GM23338 (cell line): ENCODE measurements at regions not wholly inside any gene's neighbourhood (a gene's known extent, or its start where the extent isn't known, plus 50 kb on each side); places are given as distances from the start of the nearest gene placed in this dataset.
A peak's percentile ranks its signal among the peaks of the same experiment; 100 is the strongest.
"Not testable (repeated sequence)": the region's sequence is repeated elsewhere in the genome, so short reads cannot be mapped to it uniquely, and the experiment has no call there.

Experiments
- ATAC-seq: fragments of 200-7000 bp; cut with Tn5 transposase; 3 replicates; pipeline ENCODE4 v1.9.1; 2020
- DNase-seq: peaks from one replicate; pipeline ENCODE4 v3.0.0-alpha.2; 2015; ENCODE audit warnings: low spot score
- H2AFZ ChIP-seq: fragments of 200-600 bp; sonication (generic); 2 replicates; pipeline ENCODE4 v1.8.0; 2016; ENCODE audit warnings: antibody characterized with exemption, mild to moderate bottlenecking, moderate library complexity
- H3F3A ChIP-seq: fragments of 200-600 bp; sonication (generic); replicated peaks from 2 replicates; pipeline ENCODE4 v1.8.0; 2017; ENCODE audit warnings: antibody characterized with exemption, mixed run types, low read depth
- H3K27ac ChIP-seq: fragments of 200-600 bp; sonication (generic); 2 replicates; pipeline ENCODE4 v1.6.1; 2016; ENCODE audit warnings: low read depth
- H3K27me3 ChIP-seq: fragments of 200-600 bp; sonication (generic); 2 replicates; pipeline ENCODE4 v1.8.0; 2016; ENCODE audit warnings: mild to moderate bottlenecking, mixed run types, moderate library complexity; ENCODE audit not compliant: insufficient read depth
- H3K36me3 ChIP-seq: fragments of 200-600 bp; sonication (generic); 2 replicates; pipeline ENCODE4 v1.8.0; 2016; ENCODE audit warnings: mild to moderate bottlenecking; ENCODE audit not compliant: insufficient read depth
- H3K4me1 ChIP-seq: fragments of 200-600 bp; sonication (generic); 2 replicates; pipeline ENCODE4 v1.8.0; 2016; ENCODE audit warnings: mild to moderate bottlenecking, moderate library complexity; ENCODE audit not compliant: insufficient read depth
- H3K4me2 ChIP-seq: fragments of 200-600 bp; sonication (generic); 2 replicates; pipeline ENCODE4 v1.7.1; 2017; ENCODE audit warnings: mixed run types
- H3K4me3 ChIP-seq: fragments of 200-600 bp; sonication (generic); 2 replicates; pipeline ENCODE4 v1.6.1; 2016; ENCODE audit warnings: mixed run types
- H3K79me2 ChIP-seq: fragments of 200-600 bp; sonication (generic); replicated peaks from 2 replicates; pipeline ENCODE4 v1.8.0; 2017; ENCODE audit warnings: mild to moderate bottlenecking; ENCODE audit not compliant: insufficient read depth
- H3K9me2 ChIP-seq: fragments of 200-600 bp; sonication (generic); 2 replicates; pipeline ENCODE4 v1.8.0; 2017; ENCODE audit not compliant: insufficient read depth
- H4K20me1 ChIP-seq: fragments of 200-600 bp; sonication (generic); replicated peaks from 2 replicates; pipeline ENCODE4 v1.8.0; 2017; ENCODE audit warnings: mild to moderate bottlenecking; ENCODE audit not compliant: insufficient read depth
- H3K27ac Mint-ChIP-seq: 2 replicates; pipeline ENCODE4 v1.8.0; 2020; ENCODE audit warnings: inconsistent platforms, mild to moderate bottlenecking, moderate library complexity, mixed read lengths
- H3K27me3 Mint-ChIP-seq: 3 replicates; pipeline ENCODE4 v1.8.0; 2022; ENCODE audit warnings: low read depth, mild to moderate bottlenecking, moderate library complexity, mixed read lengths, inconsistent platforms; ENCODE audit not compliant: insufficient read depth, poor library complexity
- H3K36me3 Mint-ChIP-seq: 3 replicates; pipeline ENCODE4 v1.8.0; 2021; ENCODE audit warnings: low read depth, mild to moderate bottlenecking, inconsistent platforms, moderate library complexity, mixed read lengths
- H3K4me1 Mint-ChIP-seq: 3 replicates; pipeline ENCODE4 v1.8.0; 2020; ENCODE audit warnings: mild to moderate bottlenecking, inconsistent platforms, mixed read lengths
- H3K4me3 Mint-ChIP-seq: 3 replicates; pipeline ENCODE4 v1.8.0; 2021; ENCODE audit warnings: moderate library complexity, mild to moderate bottlenecking, inconsistent platforms, mixed read lengths
- H3K9me3 Mint-ChIP-seq: 3 replicates; pipeline ENCODE4 v1.8.0; 2020; ENCODE audit warnings: moderate library complexity, mild to moderate bottlenecking, inconsistent platforms, mixed read lengths

DNA sequence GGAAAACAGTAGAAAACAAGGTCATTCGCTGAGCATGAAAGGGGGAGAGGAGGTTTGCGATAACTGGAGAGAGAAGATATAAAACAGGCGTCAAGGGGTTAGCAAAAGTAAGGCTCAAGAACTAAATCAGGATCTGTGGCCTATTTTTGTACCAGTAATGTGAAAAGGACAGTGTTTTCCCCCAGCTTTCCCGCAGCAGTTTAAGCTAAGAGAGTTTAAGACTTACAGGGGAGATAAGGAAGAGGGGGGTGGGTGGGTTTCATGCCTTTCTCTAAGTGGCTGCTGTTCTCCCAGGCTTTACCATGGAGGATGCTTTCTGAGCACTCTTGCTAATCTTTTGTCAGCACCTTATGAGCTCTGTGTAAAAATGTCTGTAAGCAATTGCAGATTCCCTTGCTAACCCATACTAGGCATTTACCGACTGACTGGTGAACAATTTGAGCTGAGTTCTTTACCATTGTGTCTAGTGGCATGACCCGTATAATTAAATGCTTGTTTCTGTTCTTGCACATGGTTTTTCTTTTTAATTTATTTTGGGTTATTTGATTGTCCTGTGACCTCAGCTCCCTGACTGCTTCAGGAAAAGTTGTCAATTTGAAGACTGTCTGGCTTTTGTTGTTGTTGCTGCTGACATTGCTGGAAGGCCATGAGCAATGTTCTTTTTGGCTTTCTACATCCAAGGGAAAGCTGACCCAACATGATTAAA, 144.0 kb downstream of the KBTBD2 start:
- not testable (repeated sequence) for H3K27me3 ChIP-seq, H2AFZ ChIP-seq, H3K36me3 ChIP-seq, H3K9me2 ChIP-seq, H3K79me2 ChIP-seq, DNase-seq, H3K4me3 ChIP-seq, H3K9me3 Mint-ChIP-seq, H3K4me1 ChIP-seq, H3K4me3 Mint-ChIP-seq, H3K27ac ChIP-seq, H3F3A ChIP-seq, ATAC-seq, H3K27me3 Mint-ChIP-seq, H4K20me1 ChIP-seq, H3K4me2 ChIP-seq, H3K27ac Mint-ChIP-seq
- H3K4me1 Mint-ChIP-seq: peaks cover 26% of the 10 kb centered on the region
- H3K36me3 Mint-ChIP-seq: peaks cover 14% of the 10 kb centered on the region; the same call in 2 of the 3 replicates

DNA sequence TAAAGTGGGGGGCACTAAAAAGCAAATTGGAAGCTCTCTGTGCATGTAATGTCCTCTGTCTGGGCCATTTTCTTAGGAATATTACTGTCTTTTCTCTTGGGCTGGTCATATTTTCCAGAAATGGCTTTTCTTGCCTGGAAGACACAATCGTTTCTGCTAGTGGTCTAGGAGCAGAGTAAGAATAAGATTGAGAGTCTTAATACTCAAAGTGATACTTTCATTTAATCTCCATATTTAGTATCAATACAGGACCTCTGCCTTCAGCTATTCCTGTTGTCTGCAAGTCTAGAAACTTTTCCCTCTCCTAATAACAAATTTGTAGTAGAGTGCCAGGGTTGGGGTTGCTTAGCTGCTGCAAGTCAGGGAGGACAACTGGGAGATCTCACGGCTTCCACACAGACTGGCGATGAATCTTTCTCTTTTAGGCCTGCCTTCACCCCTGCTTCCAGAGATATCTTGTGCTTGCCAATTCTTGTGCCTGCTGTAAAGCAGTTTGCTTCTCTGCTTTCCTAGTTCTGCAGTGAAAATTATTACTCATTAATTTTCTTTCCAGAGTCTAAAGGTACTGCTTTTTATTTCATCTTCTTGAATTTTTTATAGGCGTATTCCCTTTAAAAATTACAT, 149.6 kb downstream of the KBTBD2 start:
- not testable (repeated sequence) for H3K36me3 Mint-ChIP-seq, H4K20me1 ChIP-seq, H3K9me3 Mint-ChIP-seq, H3K4me2 ChIP-seq, H3K27ac Mint-ChIP-seq, H3K9me2 ChIP-seq, H3F3A ChIP-seq, H3K4me3 ChIP-seq, H3K4me1 Mint-ChIP-seq, H3K27me3 Mint-ChIP-seq, H3K4me1 ChIP-seq, ATAC-seq, H2AFZ ChIP-seq, H3K79me2 ChIP-seq, H3K36me3 ChIP-seq, H3K4me3 Mint-ChIP-seq, DNase-seq, H3K27me3 ChIP-seq, H3K27ac ChIP-seq

DNA sequence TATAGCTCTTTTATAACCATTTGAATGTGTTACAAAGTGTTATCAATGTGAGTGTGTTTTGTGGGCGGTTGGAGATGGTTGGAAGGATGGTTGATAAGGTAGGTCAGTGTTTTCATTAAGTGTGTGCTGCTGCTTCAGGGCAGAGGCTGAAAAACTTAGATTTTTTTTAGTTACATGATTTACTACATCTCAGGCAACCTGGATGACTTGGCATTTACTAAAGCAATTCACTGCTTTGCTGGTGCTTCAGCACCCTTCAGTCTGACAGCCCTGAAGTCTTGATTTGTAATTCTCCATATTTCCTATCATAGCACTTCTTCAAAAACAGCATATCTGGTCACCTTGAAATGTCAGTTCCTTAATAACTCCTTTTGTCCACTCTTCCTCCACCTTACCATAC, 151.8 kb downstream of the KBTBD2 start:
- H2AFZ ChIP-seq, H3K9me3 Mint-ChIP-seq, DNase-seq, ATAC-seq, H3K4me1 Mint-ChIP-seq, H3K4me3 Mint-ChIP-seq, H3K27ac Mint-ChIP-seq, H3K4me1 ChIP-seq, H3K36me3 Mint-ChIP-seq, H3K79me2 ChIP-seq, H3K27me3 ChIP-seq, H4K20me1 ChIP-seq, H3K36me3 ChIP-seq, H3K4me3 ChIP-seq, H3K4me2 ChIP-seq, H3F3A ChIP-seq, H3K27ac ChIP-seq, H3K27me3 Mint-ChIP-seq, H3K9me2 ChIP-seq: not testable (repeated sequence)

DNA sequence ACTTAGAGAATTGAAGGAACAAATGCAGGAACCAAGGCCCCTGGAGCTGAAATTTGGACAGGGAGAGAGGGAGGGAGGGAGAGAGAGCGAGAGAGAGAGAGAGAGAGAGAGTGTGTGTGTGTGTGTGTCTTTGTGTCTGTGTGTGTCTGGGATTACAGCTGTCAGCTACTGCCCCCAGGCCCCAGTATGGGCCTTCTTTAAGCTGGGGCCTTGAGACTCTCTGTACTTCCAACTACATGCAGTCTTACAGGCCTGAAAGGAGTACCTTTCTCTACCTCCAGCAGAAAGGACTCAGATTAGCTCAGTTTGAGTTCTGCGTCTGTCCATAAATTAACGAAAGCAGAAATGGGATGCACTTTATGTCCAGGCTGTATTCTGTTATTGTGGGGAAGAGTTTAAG, 153.2 kb downstream of the KBTBD2 start:
- H3K79me2 ChIP-seq, H3K4me1 ChIP-seq, H3K27me3 Mint-ChIP-seq, H3K4me3 Mint-ChIP-seq, H3K4me1 Mint-ChIP-seq, H3K27ac Mint-ChIP-seq, H3K27ac ChIP-seq, H3K36me3 ChIP-seq, H3K9me2 ChIP-seq, H3K9me3 Mint-ChIP-seq, DNase-seq, H3K27me3 ChIP-seq, H4K20me1 ChIP-seq, H3K4me3 ChIP-seq, H3K4me2 ChIP-seq, H3F3A ChIP-seq, H2AFZ ChIP-seq, H3K36me3 Mint-ChIP-seq: not testable (repeated sequence)
- peak; percentile 57 for ATAC-seq

DNA sequence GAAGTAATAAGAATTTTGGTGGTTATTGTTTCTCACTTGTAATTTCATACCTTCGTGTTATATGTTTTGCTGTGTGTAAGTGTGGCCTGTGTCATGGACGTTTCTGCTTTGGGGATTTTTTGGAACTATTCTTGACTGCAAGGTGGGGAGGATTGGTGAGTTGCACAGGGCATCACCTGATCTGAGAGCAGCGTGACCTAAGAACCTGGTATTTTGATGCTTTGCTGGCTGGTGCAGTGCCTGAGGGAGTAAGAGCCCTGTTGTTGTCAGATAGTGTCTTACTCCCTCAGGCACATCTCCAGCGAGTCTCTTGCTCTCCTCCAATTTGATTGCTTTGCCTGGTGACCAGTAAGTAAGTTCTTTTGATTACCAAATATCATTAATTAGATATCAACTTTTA, 158.8 kb downstream of the KBTBD2 start:
- not testable (repeated sequence) for H2AFZ ChIP-seq, H3K4me1 ChIP-seq, H3K36me3 Mint-ChIP-seq, H3K27ac ChIP-seq, H3K27ac Mint-ChIP-seq, H3K36me3 ChIP-seq, H3K9me2 ChIP-seq, DNase-seq, H3K4me3 ChIP-seq, H3F3A ChIP-seq, H3K4me3 Mint-ChIP-seq, H3K79me2 ChIP-seq, H3K4me2 ChIP-seq, H4K20me1 ChIP-seq, H3K9me3 Mint-ChIP-seq, H3K27me3 Mint-ChIP-seq
- H3K27me3 ChIP-seq: peaks cover 14% of the 10 kb centered on the region
- 0 out of 3 replicates have a peak, but pooled peaks have one; percentile 3 for ATAC-seq
- peaks cover 12% of the 10 kb centered on the region; the same call in 2 of the 3 replicates for H3K4me1 Mint-ChIP-seq

DNA sequence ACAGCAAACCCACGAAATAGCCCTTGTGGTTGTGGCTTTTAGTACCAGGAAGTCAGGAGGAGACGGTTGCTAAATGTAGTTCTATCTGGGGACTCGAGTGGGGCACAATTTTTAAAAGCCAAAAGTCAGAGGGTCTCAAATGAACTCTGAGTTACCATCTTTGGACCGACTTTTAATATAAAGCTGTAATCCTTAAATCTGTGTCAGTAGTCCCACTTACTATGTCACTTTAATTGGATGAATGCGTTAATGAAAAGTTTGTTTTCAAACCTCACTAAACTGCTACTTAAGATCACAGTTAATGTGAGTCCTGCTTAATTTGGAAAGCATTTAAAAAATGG, 162.3 kb downstream of the KBTBD2 start:
- Histone ChIP-seq H3K4me3 (peak overlapping the region; percentile 68), H3K4me2 (peak overlapping the region; percentile 84), H3K27me3 (peaks cover 24% of the 10 kb centered on the region)
- not testable (repeated sequence) for H3K79me2 ChIP-seq, H3K36me3 Mint-ChIP-seq, H3K27ac ChIP-seq, H4K20me1 ChIP-seq, H2AFZ ChIP-seq, H3K27me3 Mint-ChIP-seq, H3F3A ChIP-seq, H3K4me1 ChIP-seq, H3K36me3 ChIP-seq, H3K27ac Mint-ChIP-seq, H3K9me2 ChIP-seq, DNase-seq, H3K9me3 Mint-ChIP-seq, ATAC-seq
- Mint-ChIP-seq H3K4me1 (peaks cover 20% of the 10 kb centered on the region; the same call in 2 of the 3 replicates), H3K4me3 (peak overlapping the region; percentile 82)
